ENCODE measurements at regions not wholly inside any gene's neighbourhood (a gene's known extent, or its start where the extent isn't known, plus 50 kb on each side); places are given as distances from the start of the nearest gene placed in this dataset.

DNA sequence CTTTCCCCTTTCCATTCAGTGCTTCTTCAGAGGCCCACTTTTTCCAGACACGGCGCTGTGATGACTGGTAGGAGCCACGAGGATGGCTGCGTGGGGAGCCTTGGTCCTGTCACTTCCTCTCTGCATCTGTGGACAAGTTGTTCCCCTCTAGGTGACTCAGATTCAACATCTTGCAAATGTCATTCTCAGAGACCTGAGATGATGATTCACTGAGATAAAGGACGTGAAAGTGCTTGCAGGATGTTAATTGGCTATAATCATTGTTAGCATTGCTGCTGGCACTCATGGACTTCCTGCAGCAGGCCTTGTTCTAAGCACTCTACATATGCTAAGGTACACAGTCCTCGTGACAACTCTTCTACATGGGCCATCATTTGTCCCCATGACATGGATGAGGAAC lies 489.8 kb upstream of the ZMIZ1 start:
- no peak for DNase-seq (ENCODE audit: unreplicated experiment)
- intact Hi-C loops (cut with micrococcal nuclease): no loop called here
- Mint-ChIP-seq H3K36me3 (ENCODE audit: insufficient read depth, unreplicated experiment) (no peaks in the 10 kb centered on the region), H3K4me1 (ENCODE audit: insufficient read depth, unreplicated experiment) (no peaks in the 10 kb centered on the region), H3K4me3 (ENCODE audit: unreplicated experiment) (no peak overlapping the region), H3K9me3 (ENCODE audit: unreplicated experiment) (no peaks in the 10 kb centered on the region), H3K27me3 (ENCODE audit: insufficient read depth, unreplicated experiment) (peaks cover 52% of the 10 kb centered on the region), H3K27ac (ENCODE audit: low read depth, unreplicated experiment) (no peak overlapping the region)
- no TSS peak for BruUV-seq (replicated peaks)
- CTCF ChIA-PET: no interaction called here
- POLR2A ChIA-PET: no interaction called here
- TF ChIP-seq, protein P1, sequence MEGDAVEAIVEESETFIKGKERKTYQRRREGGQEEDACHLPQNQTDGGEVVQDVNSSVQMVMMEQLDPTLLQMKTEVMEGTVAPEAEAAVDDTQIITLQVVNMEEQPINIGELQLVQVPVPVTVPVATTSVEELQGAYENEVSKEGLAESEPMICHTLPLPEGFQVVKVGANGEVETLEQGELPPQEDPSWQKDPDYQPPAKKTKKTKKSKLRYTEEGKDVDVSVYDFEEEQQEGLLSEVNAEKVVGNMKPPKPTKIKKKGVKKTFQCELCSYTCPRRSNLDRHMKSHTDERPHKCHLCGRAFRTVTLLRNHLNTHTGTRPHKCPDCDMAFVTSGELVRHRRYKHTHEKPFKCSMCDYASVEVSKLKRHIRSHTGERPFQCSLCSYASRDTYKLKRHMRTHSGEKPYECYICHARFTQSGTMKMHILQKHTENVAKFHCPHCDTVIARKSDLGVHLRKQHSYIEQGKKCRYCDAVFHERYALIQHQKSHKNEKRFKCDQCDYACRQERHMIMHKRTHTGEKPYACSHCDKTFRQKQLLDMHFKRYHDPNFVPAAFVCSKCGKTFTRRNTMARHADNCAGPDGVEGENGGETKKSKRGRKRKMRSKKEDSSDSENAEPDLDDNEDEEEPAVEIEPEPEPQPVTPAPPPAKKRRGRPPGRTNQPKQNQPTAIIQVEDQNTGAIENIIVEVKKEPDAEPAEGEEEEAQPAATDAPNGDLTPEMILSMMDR (IDR thresholded peaks at IDR 0.05; ENCODE audit: unreplicated experiment): no peak

DNA sequence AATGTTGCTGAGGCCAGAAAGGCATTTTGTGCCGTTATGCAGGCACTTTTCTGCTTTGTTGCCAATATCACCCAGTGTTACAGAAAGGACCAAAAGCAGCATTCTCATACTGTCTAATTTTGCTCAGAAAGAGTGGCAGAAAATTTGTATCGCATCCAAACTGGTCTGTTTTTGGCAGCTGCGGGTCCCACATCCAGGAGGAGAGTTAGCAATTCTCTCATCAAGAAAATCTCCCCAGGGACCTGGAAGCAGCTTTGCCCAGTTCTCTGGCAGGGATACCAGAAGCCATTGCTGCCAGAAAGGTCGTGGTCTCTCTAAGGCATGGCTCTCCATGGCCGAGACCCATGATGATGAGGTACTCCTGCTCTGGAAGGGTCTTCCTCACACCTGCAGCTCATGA lies 489.2 kb upstream of the ZMIZ1 start:
- Mint-ChIP-seq H3K4me3 (ENCODE audit: unreplicated experiment) (no peak overlapping the region), H3K36me3 (ENCODE audit: insufficient read depth, unreplicated experiment) (no peaks in the 10 kb centered on the region), H3K4me1 (ENCODE audit: insufficient read depth, unreplicated experiment) (no peaks in the 10 kb centered on the region), H3K9me3 (ENCODE audit: unreplicated experiment) (no peaks in the 10 kb centered on the region), H3K27me3 (ENCODE audit: insufficient read depth, unreplicated experiment) (peaks cover 55% of the 10 kb centered on the region), H3K27ac (ENCODE audit: low read depth, unreplicated experiment) (no peak overlapping the region)
- TF ChIP-seq, protein P1 (IDR thresholded peaks at IDR 0.05; ENCODE audit: unreplicated experiment): no peak
- ChIA-PET POLR2A (no interaction called here), CTCF (no interaction called here)
- intact Hi-C loops (cut with micrococcal nuclease): no loop called here
- no peak for DNase-seq (ENCODE audit: unreplicated experiment)
- BruUV-seq (replicated peaks): no TSS peak

DNA sequence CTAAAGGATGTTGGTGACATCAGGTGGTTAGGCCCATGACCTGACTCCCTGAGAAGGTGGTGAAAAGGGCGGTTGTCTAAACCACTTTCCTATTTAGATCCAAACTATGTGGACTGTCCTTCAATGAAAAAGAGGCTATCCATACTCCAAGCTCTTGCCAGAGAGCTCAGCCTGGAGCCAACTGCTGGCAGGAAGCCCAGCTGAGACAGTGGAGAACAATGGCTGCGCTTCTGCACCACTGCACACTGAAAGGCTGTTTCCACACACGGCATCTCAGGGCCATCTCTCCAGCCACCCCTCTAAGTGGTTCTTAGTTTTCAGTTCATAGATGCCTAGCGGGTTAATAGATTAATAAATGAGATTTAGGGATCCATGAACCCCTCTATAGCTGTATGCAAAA lies 488.8 kb upstream of the ZMIZ1 start:
- intact Hi-C loops (cut with micrococcal nuclease): no loop called here
- TF ChIP-seq, protein P1 (IDR thresholded peaks at IDR 0.05; ENCODE audit: unreplicated experiment): no peak
- H3K27ac Mint-ChIP-seq (ENCODE audit: low read depth, unreplicated experiment): no peak overlapping the region
- no peak overlapping the region for H3K4me3 Mint-ChIP-seq (ENCODE audit: unreplicated experiment)
- H3K4me1 Mint-ChIP-seq (ENCODE audit: insufficient read depth, unreplicated experiment): no peaks in the 10 kb centered on the region
- POLR2A ChIA-PET: no interaction called here
- H3K27me3 Mint-ChIP-seq (ENCODE audit: insufficient read depth, unreplicated experiment): peaks cover 55% of the 10 kb centered on the region
- CTCF ChIA-PET: interaction anchor here (0.7 kb wide), 1 partner anchor 617 kb away, joined by 4 read pairs; no protein-coding TSS in a partner anchor
- no peaks in the 10 kb centered on the region for H3K36me3 Mint-ChIP-seq (ENCODE audit: insufficient read depth, unreplicated experiment)
- no peaks in the 10 kb centered on the region for H3K9me3 Mint-ChIP-seq (ENCODE audit: unreplicated experiment)
- peak; percentile 29 for DNase-seq (ENCODE audit: unreplicated experiment)
- BruUV-seq (replicated peaks): no TSS peak

DNA sequence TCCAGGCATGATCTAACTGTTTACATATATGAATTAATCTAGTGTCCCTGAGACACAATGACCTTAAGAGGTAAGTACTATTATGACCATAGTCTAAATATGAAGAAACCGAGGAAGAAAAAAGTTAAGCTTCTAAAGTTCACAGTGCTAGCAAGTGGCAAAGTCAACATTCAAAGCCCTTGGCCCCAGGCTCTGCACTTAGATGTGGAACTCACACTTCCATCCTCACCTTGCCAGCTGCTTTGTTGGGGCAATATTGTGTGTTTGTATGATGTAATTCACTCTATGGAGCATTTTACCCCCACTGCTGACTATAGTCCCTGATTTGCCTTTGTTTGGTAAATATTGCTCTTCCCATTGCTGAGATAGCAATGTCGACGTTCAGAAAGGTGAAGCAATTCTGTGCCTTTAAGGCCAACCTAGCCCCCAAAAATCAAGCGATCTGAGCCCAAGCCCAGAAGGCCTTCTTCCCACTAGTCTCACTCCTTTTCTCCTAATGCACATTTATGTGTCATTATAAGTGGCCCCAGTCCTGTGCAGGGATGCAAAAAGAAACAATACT lies 487.6 kb upstream of the ZMIZ1 start:
- no peak for DNase-seq (ENCODE audit: unreplicated experiment)
- Mint-ChIP-seq H3K27ac (ENCODE audit: low read depth, unreplicated experiment) (no peak overlapping the region), H3K4me3 (ENCODE audit: unreplicated experiment) (no peak overlapping the region), H3K9me3 (ENCODE audit: unreplicated experiment) (no peaks in the 10 kb centered on the region), H3K4me1 (ENCODE audit: insufficient read depth, unreplicated experiment) (no peaks in the 10 kb centered on the region), H3K36me3 (ENCODE audit: insufficient read depth, unreplicated experiment) (no peaks in the 10 kb centered on the region), H3K27me3 (ENCODE audit: insufficient read depth, unreplicated experiment) (peaks cover 49% of the 10 kb centered on the region)
- ChIA-PET POLR2A (no interaction called here), CTCF (no interaction called here)
- TF ChIP-seq, protein P1 (IDR thresholded peaks at IDR 0.05; ENCODE audit: unreplicated experiment): no peak
- intact Hi-C loops (cut with micrococcal nuclease): no loop called here
- no TSS peak for BruUV-seq (replicated peaks)

Data from MCF 10A (cell line).